ENCODE measurements at regions not wholly inside any gene's neighbourhood (a gene's known extent, or its start where the extent isn't known, plus 50 kb on each side); places are given as distances from the start of the nearest gene placed in this dataset.

GRCh38 chr7:25408876-25409275 is 180.6 kb upstream of the NPVF start:
- TF ChIP-seq, protein P1, sequence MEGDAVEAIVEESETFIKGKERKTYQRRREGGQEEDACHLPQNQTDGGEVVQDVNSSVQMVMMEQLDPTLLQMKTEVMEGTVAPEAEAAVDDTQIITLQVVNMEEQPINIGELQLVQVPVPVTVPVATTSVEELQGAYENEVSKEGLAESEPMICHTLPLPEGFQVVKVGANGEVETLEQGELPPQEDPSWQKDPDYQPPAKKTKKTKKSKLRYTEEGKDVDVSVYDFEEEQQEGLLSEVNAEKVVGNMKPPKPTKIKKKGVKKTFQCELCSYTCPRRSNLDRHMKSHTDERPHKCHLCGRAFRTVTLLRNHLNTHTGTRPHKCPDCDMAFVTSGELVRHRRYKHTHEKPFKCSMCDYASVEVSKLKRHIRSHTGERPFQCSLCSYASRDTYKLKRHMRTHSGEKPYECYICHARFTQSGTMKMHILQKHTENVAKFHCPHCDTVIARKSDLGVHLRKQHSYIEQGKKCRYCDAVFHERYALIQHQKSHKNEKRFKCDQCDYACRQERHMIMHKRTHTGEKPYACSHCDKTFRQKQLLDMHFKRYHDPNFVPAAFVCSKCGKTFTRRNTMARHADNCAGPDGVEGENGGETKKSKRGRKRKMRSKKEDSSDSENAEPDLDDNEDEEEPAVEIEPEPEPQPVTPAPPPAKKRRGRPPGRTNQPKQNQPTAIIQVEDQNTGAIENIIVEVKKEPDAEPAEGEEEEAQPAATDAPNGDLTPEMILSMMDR (IDR thresholded peaks at IDR 0.05) = no peak
- no peak for TF ChIP-seq EZH2 (IDR thresholded peaks at IDR 0.05; ENCODE audit: borderline replicate concordance, insufficient read depth, low read depth, low read length, poor library complexity, severe bottlenecking)
